Body of pancreas (tissue), 4 donors: ENCODE measurements at regions not wholly inside any gene's neighbourhood (a gene's known extent, or its start where the extent isn't known, plus 50 kb on each side); places are given as distances from the start of the nearest gene placed in this dataset.
"Not testable (repeated sequence)": the region's sequence is repeated elsewhere in the genome, so short reads cannot be mapped to it uniquely, and the experiment has no call there.

Experiments
- CTCF ChIP-seq, 7 experiments: fragments of 450-650 bp in 4 of 7; fragments of 200-600 bp in 3 of 7; sonication (generic) in 3 of 7; IDR thresholded peaks; one replicate each; pipeline ENCODE4 v1.5.1; 2016 to 2019; ENCODE audit warnings: antibody characterized with exemption in 7 of 7
- POLR2A ChIP-seq, 3 donors: fragments of 450-650 bp; IDR thresholded peaks; one replicate each; pipeline ENCODE4 v1.6.1; 2016; ENCODE audit warnings: antibody characterized with exemption in 3 of 3, mild to moderate bottlenecking in 2 of 3

- TF ChIP-seq POLR2A, CTCF (IDR thresholded peaks at IDR 0.05): not testable (repeated sequence)
Measured at GRCh38 chrY:24537247-24537970, 80.4 kb upstream of the BPY2B start.
